ENCODE measurements at regions not wholly inside any gene's neighbourhood (a gene's known extent, or its start where the extent isn't known, plus 50 kb on each side); places are given as distances from the start of the nearest gene placed in this dataset.

DNA sequence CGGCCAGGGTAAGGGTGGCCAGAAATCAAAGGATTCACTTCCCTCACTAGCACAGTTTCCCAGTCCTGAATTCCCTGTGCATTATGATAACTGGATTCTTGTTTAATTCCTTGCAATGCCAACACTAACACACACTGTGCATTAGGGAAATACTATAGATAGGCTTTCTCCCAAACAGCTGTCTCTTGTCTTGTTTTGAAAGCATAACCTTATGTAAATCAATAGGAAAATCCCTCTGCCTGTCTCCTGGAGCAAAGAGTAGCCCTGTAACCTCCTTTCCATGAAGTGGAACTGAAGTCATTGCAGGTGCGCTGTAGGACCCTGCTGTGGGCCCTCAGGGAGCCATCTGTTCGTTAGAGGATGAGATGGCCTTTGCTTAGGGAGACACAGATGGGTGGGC lies 82.8 kb upstream of the FAM171A1 start:
- no peak for DNase-seq (ENCODE audit: extremely low spot score)
- ChIA-PET CTCF (no interaction called here), POLR2A (no interaction called here)
- TF ChIP-seq, protein P1, sequence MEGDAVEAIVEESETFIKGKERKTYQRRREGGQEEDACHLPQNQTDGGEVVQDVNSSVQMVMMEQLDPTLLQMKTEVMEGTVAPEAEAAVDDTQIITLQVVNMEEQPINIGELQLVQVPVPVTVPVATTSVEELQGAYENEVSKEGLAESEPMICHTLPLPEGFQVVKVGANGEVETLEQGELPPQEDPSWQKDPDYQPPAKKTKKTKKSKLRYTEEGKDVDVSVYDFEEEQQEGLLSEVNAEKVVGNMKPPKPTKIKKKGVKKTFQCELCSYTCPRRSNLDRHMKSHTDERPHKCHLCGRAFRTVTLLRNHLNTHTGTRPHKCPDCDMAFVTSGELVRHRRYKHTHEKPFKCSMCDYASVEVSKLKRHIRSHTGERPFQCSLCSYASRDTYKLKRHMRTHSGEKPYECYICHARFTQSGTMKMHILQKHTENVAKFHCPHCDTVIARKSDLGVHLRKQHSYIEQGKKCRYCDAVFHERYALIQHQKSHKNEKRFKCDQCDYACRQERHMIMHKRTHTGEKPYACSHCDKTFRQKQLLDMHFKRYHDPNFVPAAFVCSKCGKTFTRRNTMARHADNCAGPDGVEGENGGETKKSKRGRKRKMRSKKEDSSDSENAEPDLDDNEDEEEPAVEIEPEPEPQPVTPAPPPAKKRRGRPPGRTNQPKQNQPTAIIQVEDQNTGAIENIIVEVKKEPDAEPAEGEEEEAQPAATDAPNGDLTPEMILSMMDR (IDR thresholded peaks at IDR 0.05; ENCODE audit: control extremely low read depth, extremely low read depth, low read depth, missing control alignments) = no peak

DNA sequence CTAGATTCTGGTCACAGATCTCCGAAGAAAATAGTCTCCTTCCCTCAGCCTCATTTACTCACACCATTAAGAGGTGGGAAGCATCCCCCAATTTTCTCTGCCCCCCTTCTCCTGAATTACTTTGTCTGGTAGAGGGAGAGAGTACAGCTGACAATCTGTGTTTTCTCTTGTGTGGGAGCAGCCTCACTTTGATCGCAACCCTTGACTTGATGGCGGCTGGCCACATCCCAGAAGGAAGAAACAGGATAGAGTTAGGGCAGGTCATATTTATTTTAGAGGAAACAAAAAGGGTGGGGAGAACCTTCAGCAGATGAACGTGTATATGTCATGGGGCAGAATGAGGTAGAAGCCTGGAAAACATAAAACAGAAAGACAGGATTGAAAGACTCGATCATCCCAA lies 82.4 kb upstream of the FAM171A1 start:
- TF ChIP-seq, protein P1 (IDR thresholded peaks at IDR 0.05; ENCODE audit: control extremely low read depth, extremely low read depth, low read depth, missing control alignments) = no peak
- ChIA-PET POLR2A (no interaction called here), CTCF (no interaction called here)
- no peak for DNase-seq (ENCODE audit: extremely low spot score)

DNA sequence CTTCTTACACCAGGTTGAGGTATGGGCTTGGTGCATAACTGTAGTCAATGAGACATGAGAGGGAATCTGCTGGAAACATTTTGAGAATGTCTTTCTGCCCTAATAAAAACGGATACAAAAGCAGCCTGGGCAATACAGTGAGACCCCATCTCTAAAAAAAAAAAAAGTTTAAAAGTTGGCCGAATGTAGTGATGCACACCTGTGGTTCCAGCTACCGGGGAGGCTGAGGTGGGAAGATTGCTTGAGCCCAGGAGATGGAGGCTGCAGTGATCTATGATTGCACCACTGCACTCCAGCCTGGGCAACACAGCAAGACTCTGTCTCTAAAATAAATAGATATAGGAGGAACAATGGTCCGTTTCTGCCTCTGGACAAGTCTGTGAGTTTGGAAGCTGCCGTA lies 81.5 kb upstream of the FAM171A1 start:
- POLR2A ChIA-PET = no interaction called here
- CTCF ChIA-PET = no interaction called here
- DNase-seq (ENCODE audit: extremely low spot score) = no peak
- TF ChIP-seq, protein P1 (IDR thresholded peaks at IDR 0.05; ENCODE audit: control extremely low read depth, extremely low read depth, low read depth, missing control alignments) = no peak

DNA sequence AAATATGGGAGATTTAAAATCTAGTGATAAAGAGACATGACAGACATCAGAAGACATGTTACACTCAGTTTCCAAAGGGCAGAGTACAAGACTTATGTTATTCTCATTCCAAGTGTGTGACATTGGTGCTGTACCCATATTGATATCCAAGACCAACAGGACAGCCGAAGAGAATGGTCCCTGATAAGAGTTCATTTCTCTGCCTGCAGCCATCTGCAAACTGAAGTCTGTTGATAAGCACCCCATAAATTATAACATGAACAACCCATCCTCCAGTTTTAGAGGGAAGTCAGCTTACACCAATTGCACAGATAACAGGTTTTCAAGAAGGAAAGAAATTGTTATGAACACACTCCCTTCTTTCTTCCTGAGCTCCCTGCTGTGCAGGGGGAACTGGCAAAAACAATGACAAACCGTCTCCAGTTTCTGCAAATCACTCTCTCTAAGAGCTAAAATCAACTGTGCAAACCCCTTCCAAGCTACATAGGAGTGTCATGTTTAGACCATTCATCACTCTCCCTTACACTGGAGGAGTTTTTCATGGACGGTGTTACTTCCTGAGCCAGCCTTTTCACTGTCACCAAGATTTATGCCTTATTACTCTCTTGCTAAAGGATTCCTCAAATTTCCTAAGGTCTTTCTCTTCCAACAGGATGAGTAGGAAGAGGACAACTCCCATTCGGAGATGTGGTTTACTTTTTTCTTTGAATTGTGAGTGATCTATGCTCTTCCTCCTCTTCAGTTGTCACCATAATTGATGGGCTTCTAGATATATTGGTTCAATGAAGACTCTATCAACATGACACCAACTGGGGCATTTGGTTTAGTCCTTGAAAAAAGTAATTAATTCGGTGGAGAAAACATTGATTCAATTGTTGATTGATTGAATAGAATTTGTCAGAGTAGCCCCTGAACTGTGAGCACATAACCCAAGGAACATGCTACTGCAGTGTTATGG lies 80.3 kb upstream of the FAM171A1 start:
- TF ChIP-seq, protein P1 (IDR thresholded peaks at IDR 0.05; ENCODE audit: control extremely low read depth, extremely low read depth, low read depth, missing control alignments) = no peak
- no peak for DNase-seq (ENCODE audit: extremely low spot score)
- ChIA-PET CTCF (no interaction called here), POLR2A (no interaction called here)

DNA sequence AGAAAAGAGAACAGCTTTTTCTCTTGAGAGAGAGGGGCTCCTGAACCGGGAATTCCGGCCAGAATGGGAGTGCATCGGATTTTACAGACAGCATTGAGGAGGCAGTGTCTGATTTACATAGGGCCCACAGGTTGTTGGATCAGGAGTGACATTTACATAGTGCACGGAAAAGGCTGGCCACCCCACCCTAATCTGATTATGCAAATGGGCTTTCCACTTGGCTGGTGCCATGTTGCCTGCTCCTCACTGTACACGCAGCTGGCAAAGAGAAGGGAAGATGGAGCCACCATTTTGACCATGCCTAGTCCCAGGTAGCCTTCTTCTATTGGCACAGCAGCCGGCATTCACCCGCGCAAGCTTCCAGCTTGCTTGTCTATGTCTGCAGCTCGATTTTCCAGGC lies 77.5 kb upstream of the FAM171A1 start:
- DNase-seq (ENCODE audit: extremely low spot score) = no peak
- ChIA-PET POLR2A (no interaction called here), CTCF (interaction anchor here (3.2 kb wide), 1 partner anchor 15 kb away, joined by 11 read pairs; no protein-coding TSS in a partner anchor)
- TF ChIP-seq, protein P1 (IDR thresholded peaks at IDR 0.05; ENCODE audit: control extremely low read depth, extremely low read depth, low read depth, missing control alignments) = no peak

DNA sequence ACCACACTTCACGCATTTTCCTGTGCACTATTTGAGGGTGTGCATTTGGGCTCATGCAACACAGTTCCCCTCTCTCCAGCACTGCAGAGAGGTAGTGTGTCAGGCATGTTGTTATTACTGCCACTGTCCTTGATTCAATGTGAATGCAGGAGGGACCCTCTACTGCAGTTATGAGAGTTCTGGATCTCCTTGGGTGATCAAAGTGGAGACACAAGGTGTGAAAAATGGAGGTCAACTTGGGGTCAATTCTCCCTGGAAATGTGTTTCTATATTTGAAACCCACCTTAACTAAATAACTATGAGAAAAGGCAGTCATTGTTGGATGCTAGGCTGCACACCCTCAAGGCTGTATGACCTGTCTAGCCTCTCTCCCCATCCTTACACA lies 73.9 kb upstream of the FAM171A1 start:
- DNase-seq (ENCODE audit: extremely low spot score) = no peak
- TF ChIP-seq, protein P1 (IDR thresholded peaks at IDR 0.05; ENCODE audit: control extremely low read depth, extremely low read depth, low read depth, missing control alignments) = no peak
- CTCF ChIA-PET = interaction anchor here (2.6 to 3.0 kb wide), 2 partner anchors 10 to 11 kb away, joined by 11 to 12 read pairs; no protein-coding TSS in a partner anchor
- POLR2A ChIA-PET = no interaction called here

All from GM10248 (cell line).